K562 (cell line): ENCODE measurements at regions not wholly inside any gene's neighbourhood (a gene's known extent, or its start where the extent isn't known, plus 50 kb on each side); places are given as distances from the start of the nearest gene placed in this dataset.

Source experiments
- ASH1L ChIP-seq: fragments of 450-650 bp; IDR thresholded peaks from 2 replicates; pipeline ENCODE4 v1.6.1; 2018; ENCODE audit warnings: borderline replicate concordance, mild to moderate bottlenecking, low read depth; ENCODE audit not compliant: partially characterized antibody
- CCAR2 ChIP-seq: fragments of 200-400 bp; formaldehyde crosslinking; IDR thresholded peaks from 2 replicates; pipeline ENCODE4 v1.6.1; 2017; ENCODE audit warnings: mild to moderate bottlenecking, low read depth, low read length
- CREB1 ChIP-seq, 2 experiments: sonication (generic) in 1 of 2; formaldehyde crosslinking in 1 of 2; IDR thresholded peaks; 2 replicates each; pipeline versions ENCODE4 v1.6.1 to v1.8.0; 2012 to 2022; ENCODE audit warnings: inconsistent platforms in 1 of 2, mild to moderate bottlenecking in 1 of 2, missing genetic modification reagents in 1 of 2, moderate library complexity in 1 of 2
- DACH1 ChIP-seq: fragments of 450-650 bp; IDR thresholded peaks from 2 replicates; pipeline ENCODE4 v1.6.1; 2018; ENCODE audit not compliant: partially characterized antibody
- FOXJ2 ChIP-seq: fragments of 200-800 bp; sonication (Bioruptor generic); IDR thresholded peaks from 2 replicates; pipeline ENCODE4 v1.6.1; 2016; ENCODE audit warnings: missing genetic modification characterization, missing compliant biosample characterization
- FOXP1 ChIP-seq: sonication (generic); formaldehyde crosslinking; IDR thresholded peaks from 2 replicates; pipeline ENCODE4 v1.8.0; 2022; ENCODE audit warnings: mild to moderate bottlenecking, missing genetic modification reagents
- GATAD2A ChIP-seq: fragments of 450-650 bp; IDR thresholded peaks from 2 replicates; pipeline ENCODE4 v1.6.1; 2017
- KAT2B ChIP-seq: IDR thresholded peaks from one replicate; pipeline ENCODE4 v1.6.1; 2012; ENCODE audit warnings: low read depth, mild to moderate bottlenecking, control low read depth, inconsistent platforms, low read length, moderate library complexity
- KDM5B ChIP-seq: fragments of 200-600 bp; sonication (generic); IDR thresholded peaks from 2 replicates; pipeline ENCODE4 v1.6.1; 2012; ENCODE audit warnings: low read depth, mild to moderate bottlenecking, moderate library complexity, low read length, control low read depth, inconsistent platforms; ENCODE audit not compliant: insufficient replicate concordance
- MEF2A ChIP-seq: IDR thresholded peaks from 2 replicates; pipeline ENCODE4 v1.6.1; 2011; ENCODE audit warnings: low read depth, mild to moderate bottlenecking, low read length, moderate library complexity; ENCODE audit not compliant: control insufficient read depth
- NEUROD1 ChIP-seq: fragments of 150-350 bp; IDR thresholded peaks from 2 replicates; pipeline ENCODE4 v1.6.1; 2014; ENCODE audit warnings: borderline replicate concordance, low read length, low read depth; ENCODE audit not compliant: partially characterized antibody
- NR1H2 ChIP-seq: sonication (generic); formaldehyde crosslinking; IDR thresholded peaks from 2 replicates; pipeline ENCODE4 v1.4.0; 2020; ENCODE audit warnings: mild to moderate bottlenecking, missing genetic modification reagents
- PCBP2 ChIP-seq: fragments of 200-400 bp; formaldehyde crosslinking; IDR thresholded peaks from 2 replicates; pipeline ENCODE4 v1.6.1; 2018; ENCODE audit warnings: low read length, low read depth, mild to moderate bottlenecking, moderate library complexity; ENCODE audit not compliant: poor library complexity, severe bottlenecking
- PHTF2 ChIP-seq: fragments of 250-450 bp; sonication (Bioruptor Pico); IDR thresholded peaks from 2 replicates; pipeline ENCODE4 v1.5.0; 2021; ENCODE audit warnings: mild to moderate bottlenecking
- POLR2AphosphoS2 ChIP-seq: IDR thresholded peaks from 2 replicates; pipeline ENCODE4 v1.6.1; 2012; ENCODE audit warnings: low read length, improper control_type of control experiment
- POLR2H ChIP-seq: IDR thresholded peaks from 2 replicates; pipeline ENCODE4 v1.6.1; 2016; ENCODE audit warnings: missing genetic modification characterization, low read depth, mild to moderate bottlenecking, control low read depth, missing compliant biosample characterization, moderate library complexity
- POLR3A ChIP-seq: IDR thresholded peaks from 2 replicates; pipeline ENCODE4 v1.6.1; 2011; ENCODE audit warnings: borderline replicate concordance, mild to moderate bottlenecking, moderate library complexity; ENCODE audit not compliant: insufficient read length, insufficient read depth; ENCODE audit errors: extremely low read depth
- RBBP5 ChIP-seq: fragments of 200-600 bp; sonication (generic); IDR thresholded peaks from 2 replicates; pipeline ENCODE4 v1.6.1; 2012; ENCODE audit warnings: borderline replicate concordance, mild to moderate bottlenecking, low read length, control low read depth, inconsistent platforms; ENCODE audit not compliant: insufficient read depth, poor library complexity, severe bottlenecking
- SPI1 ChIP-seq: IDR thresholded peaks from 2 replicates; pipeline ENCODE4 v1.6.1; 2011; ENCODE audit warnings: low read depth, low read length, control low read depth, borderline replicate concordance
- SRSF1 ChIP-seq: fragments of 200-400 bp; formaldehyde crosslinking; IDR thresholded peaks from 2 replicates; pipeline ENCODE4 v1.6.1; 2017; ENCODE audit warnings: mild to moderate bottlenecking, low read depth, low read length, moderate library complexity
- TBL1XR1 ChIP-seq, 2 experiments: IDR thresholded peaks; 2 replicates each; pipeline ENCODE4 v1.6.1; 2012; ENCODE audit warnings: improper control_type of control experiment in 2 of 2, low read length in 2 of 2, mild to moderate bottlenecking in 1 of 2
- TCF3 ChIP-seq: sonication (generic); formaldehyde crosslinking; IDR thresholded peaks from 2 replicates; pipeline ENCODE4 v1.4.0; 2020; ENCODE audit warnings: mild to moderate bottlenecking, missing genetic modification reagents
- WHSC1 ChIP-seq: IDR thresholded peaks from one replicate; pipeline ENCODE4 v1.6.1; 2012; ENCODE audit warnings: low read length, control low read depth, inconsistent platforms
- ZBTB1 ChIP-seq: sonication (generic); formaldehyde crosslinking; IDR thresholded peaks from 2 replicates; pipeline ENCODE4 v1.8.1; 2023; ENCODE audit warnings: missing genetic modification reagents, low read depth, mild to moderate bottlenecking, borderline replicate concordance
- ZC3H8 ChIP-seq: fragments of 450-650 bp; IDR thresholded peaks from 2 replicates; pipeline ENCODE4 v1.6.1; 2017
- TF ChIP-seq, protein P1 (sequence below), 2 experiments: IDR thresholded peaks in 1 of 2; conservative IDR thresholded peaks in 1 of 2; 2 replicates each; pipeline ENCODE4 v1.6.1; 2016; ENCODE audit warnings: low read depth in 2 of 2, mild to moderate bottlenecking in 1 of 2, missing compliant biosample characterization in 1 of 2, missing genetic modification characterization in 1 of 2, moderate library complexity in 1 of 2

DNA sequence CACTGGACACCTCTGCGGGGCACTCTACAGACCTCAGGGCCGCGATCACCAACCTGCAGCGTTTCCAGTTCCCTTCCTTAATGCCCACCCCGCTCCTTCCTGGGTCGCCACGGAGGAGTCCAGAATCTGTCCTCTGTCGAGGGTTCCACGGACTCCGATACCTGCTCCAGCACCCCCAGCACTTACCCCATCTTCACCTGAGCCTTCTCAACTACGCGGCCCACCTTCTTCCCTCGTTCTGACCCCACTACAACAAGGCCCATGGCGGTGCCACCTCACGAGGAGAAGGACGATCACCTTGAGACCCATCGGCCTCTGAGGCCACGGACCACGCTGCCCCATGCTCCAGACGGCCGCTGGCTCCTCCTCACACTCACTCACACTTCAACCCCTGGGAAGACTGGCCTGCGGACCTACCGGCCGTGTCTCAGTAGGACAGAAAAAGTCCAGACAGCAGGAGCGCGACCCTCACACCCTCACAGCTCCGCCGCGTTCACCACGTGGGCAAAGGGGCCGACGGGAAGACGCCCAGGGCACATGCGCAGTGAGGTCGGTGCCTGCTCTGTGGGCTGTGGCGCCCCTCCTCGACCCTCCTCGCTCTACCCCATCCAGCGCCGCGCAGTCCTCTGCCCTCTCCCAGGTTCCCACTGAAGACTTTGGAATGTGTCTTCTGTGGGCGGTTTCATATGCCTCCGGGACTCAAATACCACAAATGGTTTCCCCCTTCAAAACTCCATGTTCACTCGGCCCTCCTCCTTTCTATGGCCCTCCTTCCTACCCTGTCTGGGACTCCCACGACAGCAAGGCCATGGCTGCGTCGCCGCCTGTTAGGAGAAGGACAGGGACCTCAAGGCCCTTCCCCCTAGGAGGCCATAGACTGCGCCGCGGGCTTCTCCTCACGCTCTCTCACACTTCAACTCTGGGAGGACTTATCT, 193.9 kb upstream of the PHF14 start (continued):
- TF ChIP-seq TCF3 (CRISPR knock-in tag) (no peak), POLR2H (tag) (no peak; the same call in 1 of the 2 replicates), WHSC1 (no peak), FOXJ2 (tag) (0 out of 2 replicates have a peak, but pooled peaks have one; percentile 25), SPI1 (no peak), NR1H2 (CRISPR knock-in tag) (no peak), SRSF1 (no peak), POLR3A (no peak), NEUROD1 (no peak), KDM5B (peak; percentile 52), CCAR2 (no peak), FOXP1 (CRISPR knock-in tag) (no peak), ZBTB1 (no peak), DACH1 (no peak), TBL1XR1 (IDR thresholded peaks at IDR 0.05; ENCODE audit: low read length in 2 of 2) (no peak), KAT2B (no peak), ASH1L (no peak), MEF2A (no peak), POLR2AphosphoS2 (no peak; the same call in 1 of the 2 replicates), CREB1 (IDR thresholded peaks at IDR 0.05) (0 out of 2 replicates have a peak, but pooled peaks have one; percentile 12), CREB1 (CRISPR knock-in tag; IDR thresholded peaks at IDR 0.05) (no peak), GATAD2A (no peak), ZC3H8 (no peak), PCBP2 (no peak), PHTF2 (CRISPR knock-in tag) (no peak), RBBP5 (peak; percentile 62)
- TF ChIP-seq, protein P1, sequence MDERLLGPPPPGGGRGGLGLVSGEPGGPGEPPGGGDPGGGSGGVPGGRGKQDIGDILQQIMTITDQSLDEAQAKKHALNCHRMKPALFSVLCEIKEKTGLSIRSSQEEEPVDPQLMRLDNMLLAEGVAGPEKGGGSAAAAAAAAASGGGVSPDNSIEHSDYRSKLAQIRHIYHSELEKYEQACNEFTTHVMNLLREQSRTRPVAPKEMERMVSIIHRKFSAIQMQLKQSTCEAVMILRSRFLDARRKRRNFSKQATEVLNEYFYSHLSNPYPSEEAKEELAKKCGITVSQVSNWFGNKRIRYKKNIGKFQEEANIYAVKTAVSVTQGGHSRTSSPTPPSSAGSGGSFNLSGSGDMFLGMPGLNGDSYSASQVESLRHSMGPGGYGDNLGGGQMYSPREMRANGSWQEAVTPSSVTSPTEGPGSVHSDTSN (CRISPR knock-in tag; IDR thresholded peaks at IDR 0.05; ENCODE audit: low read depth) = no peak
- TF ChIP-seq, protein P1 (tag; conservative IDR thresholded peaks at IDR 0.05; ENCODE audit: low read depth) = no peak
